HL-60 (cell line): ENCODE measurements at regions not wholly inside any gene's neighbourhood (a gene's known extent, or its start where the extent isn't known, plus 50 kb on each side); places are given as distances from the start of the nearest gene placed in this dataset.

Experiments used
- DNase-seq, 2 experiments: peaks; one replicate each; pipeline ENCODE4 v3.0.0-alpha.2; 2010 to 2020; ENCODE audit warnings: low read depth in 1 of 2, low spot score in 1 of 2
- H3K27ac ChIP-seq: fragments of 250-450 bp; sonication (Bioruptor Pico); replicated peaks from 2 replicates; pipeline ENCODE4 v1.5.1; 2020; ENCODE audit warnings: mild to moderate bottlenecking, moderate library complexity
- H3K27me3 ChIP-seq: fragments of 250-450 bp; sonication (Bioruptor Pico); 2 replicates; pipeline ENCODE4 v1.5.1; 2021; ENCODE audit warnings: mild to moderate bottlenecking, moderate library complexity; ENCODE audit not compliant: insufficient read depth, poor library complexity, severe bottlenecking
- H3K4me3 ChIP-seq: replicated peaks from 2 replicates; pipeline ENCODE4 v1.5.1; 2011; ENCODE audit warnings: mild to moderate bottlenecking, control low read depth, low read length; ENCODE audit not compliant: insufficient read depth
- CTCF ChIP-seq: IDR thresholded peaks from one replicate; pipeline ENCODE4 v1.5.1; 2011; ENCODE audit warnings: low read length, control low read depth, inconsistent platforms; ENCODE audit not compliant: insufficient read depth
- GABPA ChIP-seq: IDR thresholded peaks from 2 replicates; pipeline ENCODE4 v1.6.1; 2012; ENCODE audit warnings: low read depth
- POLR2AphosphoS5 ChIP-seq: IDR thresholded peaks from 2 replicates; pipeline ENCODE4 v1.6.1; 2012; ENCODE audit warnings: low read depth
- REST ChIP-seq: IDR thresholded peaks from 2 replicates; pipeline ENCODE4 v1.6.1; 2012; ENCODE audit warnings: low read depth; ENCODE audit not compliant: insufficient replicate concordance
- SPI1 ChIP-seq: IDR thresholded peaks from 2 replicates; pipeline ENCODE4 v1.6.1; 2012; ENCODE audit warnings: low read depth, mild to moderate bottlenecking, borderline replicate concordance

GRCh38 chr3:139118835-139119234 lies 74.1 kb upstream of the PRR23C start:
- Histone ChIP-seq H3K4me3 (no peak overlapping the region), H3K27ac (no peak overlapping the region; the same call in 1 of the 2 replicates), H3K27me3 (no peaks in the 10 kb centered on the region)
- no peak for TF ChIP-seq POLR2AphosphoS5
- TF ChIP-seq GABPA, result no peak
- no peak for TF ChIP-seq CTCF
- TF ChIP-seq SPI1, result no peak
- no peak for TF ChIP-seq REST
- DNase-seq, result no peak

- no peaks in the 10 kb centered on the region for H3K27me3 ChIP-seq
- no peak for DNase-seq
- no peak overlapping the region for H3K4me3 ChIP-seq
- H3K27ac ChIP-seq, result peak overlapping the region; percentile 71
- TF ChIP-seq SPI1 (no peak), CTCF (no peak), REST (no peak), POLR2AphosphoS5 (no peak), GABPA (no peak)
These were observed 74.8 kb upstream of the PRR23C start for GRCh38 chr3:139119331-139120025.

GRCh38 chr3:139120086-139121056 lies 75.7 kb upstream of the PRR23C start:
- Histone ChIP-seq H3K27me3 (no peaks in the 10 kb centered on the region), H3K27ac (peak overlapping the region; percentile 71), H3K4me3 (no peak overlapping the region)
- no peak for TF ChIP-seq SPI1
- peak; percentile 50 for TF ChIP-seq POLR2AphosphoS5
- no peak for TF ChIP-seq CTCF
- peak in 1 of 2 experiments; percentile 48 for DNase-seq
